ENCODE measurements at regions not wholly inside any gene's neighbourhood (a gene's known extent, or its start where the extent isn't known, plus 50 kb on each side); places are given as distances from the start of the nearest gene placed in this dataset.

DNA sequence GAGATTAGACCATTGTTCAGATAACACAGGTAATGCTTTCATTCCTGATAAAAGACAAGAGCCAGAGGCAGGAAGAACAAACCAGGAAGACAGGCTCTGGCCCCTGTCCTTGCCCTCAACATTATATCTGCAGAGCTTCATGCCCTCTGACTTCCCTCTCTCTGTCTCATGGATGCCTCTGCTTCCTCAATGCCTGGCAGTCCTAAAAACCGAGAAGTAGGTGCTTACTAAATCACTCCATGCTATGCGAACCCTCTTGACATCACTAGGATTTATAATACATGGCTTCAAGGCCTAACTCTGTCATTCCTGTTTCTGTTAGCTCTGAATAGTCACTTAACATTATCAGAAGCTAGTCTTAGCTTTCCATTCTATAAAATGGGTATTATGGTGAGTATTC, 117.8 kb downstream of the TLR4 start:
- TF ChIP-seq, protein P1, sequence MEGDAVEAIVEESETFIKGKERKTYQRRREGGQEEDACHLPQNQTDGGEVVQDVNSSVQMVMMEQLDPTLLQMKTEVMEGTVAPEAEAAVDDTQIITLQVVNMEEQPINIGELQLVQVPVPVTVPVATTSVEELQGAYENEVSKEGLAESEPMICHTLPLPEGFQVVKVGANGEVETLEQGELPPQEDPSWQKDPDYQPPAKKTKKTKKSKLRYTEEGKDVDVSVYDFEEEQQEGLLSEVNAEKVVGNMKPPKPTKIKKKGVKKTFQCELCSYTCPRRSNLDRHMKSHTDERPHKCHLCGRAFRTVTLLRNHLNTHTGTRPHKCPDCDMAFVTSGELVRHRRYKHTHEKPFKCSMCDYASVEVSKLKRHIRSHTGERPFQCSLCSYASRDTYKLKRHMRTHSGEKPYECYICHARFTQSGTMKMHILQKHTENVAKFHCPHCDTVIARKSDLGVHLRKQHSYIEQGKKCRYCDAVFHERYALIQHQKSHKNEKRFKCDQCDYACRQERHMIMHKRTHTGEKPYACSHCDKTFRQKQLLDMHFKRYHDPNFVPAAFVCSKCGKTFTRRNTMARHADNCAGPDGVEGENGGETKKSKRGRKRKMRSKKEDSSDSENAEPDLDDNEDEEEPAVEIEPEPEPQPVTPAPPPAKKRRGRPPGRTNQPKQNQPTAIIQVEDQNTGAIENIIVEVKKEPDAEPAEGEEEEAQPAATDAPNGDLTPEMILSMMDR (IDR thresholded peaks at IDR 0.05; ENCODE audit: low read depth, low read length, missing control alignments): no peak
- in situ Hi-C loops (cut with HindIII; ENCODE audit: low sequenced_read_pairs): no loop called here
- no peak for DNase-seq (ENCODE audit: low read depth)

DNA sequence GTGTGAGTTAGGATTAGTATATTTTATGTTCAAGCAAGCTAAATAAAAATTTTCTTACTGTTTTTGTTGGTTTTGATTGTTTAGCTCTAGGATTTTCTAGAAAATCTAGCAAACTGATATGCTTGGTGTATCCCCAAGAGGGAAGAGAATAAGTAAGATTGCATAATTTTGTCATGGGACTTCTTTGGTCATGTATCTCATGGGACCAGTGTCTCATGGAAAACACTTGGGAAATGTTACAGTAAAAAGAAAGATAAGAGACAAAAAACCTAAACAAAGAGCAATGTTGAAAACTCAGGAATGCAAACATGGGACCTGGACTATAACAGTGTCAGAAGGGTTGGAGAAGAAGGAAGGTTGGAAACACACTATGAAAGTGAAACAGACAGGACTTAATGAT, 119.4 kb downstream of the TLR4 start:
- DNase-seq (ENCODE audit: low read depth): no peak
- TF ChIP-seq, protein P1 (IDR thresholded peaks at IDR 0.05; ENCODE audit: low read depth, low read length, missing control alignments): no peak
- H3K4me3 ChIP-seq (ENCODE audit: low read depth, low read length): no peak overlapping the region
- in situ Hi-C loops (cut with HindIII; ENCODE audit: low sequenced_read_pairs): no loop called here

More for the DNA sequence above, 117.8 kb downstream of the TLR4 start:
- no peak overlapping the region for H3K4me3 ChIP-seq (ENCODE audit: low read depth, low read length)

DNA sequence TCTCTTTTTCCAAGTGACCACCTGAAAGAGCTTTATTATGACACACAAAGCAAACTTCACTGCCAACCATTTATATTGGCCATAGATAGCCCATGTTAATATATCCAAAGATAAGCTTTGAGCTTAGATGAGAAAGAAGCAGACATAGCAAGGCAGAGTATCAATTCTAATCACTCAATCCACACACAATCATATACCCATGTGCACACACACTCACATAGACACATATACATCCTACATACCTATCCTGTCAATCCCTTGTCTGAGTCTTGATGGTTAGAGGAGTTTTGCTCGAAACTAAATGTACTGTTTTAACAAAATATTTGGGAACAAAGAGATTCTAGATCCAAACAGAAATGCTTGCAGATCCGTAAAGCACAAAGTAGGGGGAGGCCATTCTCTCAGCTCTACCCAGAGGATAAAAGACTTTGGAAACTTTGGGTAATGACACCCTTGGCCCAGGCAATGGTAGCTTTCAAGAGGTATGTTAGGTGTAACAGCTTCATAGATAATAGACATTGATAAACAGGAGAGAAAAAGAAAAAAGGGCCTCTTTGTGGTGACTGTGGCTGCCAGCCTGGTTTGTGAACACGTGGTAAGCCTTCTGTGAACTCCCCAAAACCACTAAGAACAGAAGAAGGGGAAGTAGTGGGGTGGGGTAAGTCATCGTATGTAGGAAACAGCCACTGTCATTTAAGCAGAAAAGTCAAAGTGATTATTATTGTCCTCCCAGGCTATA, 121.6 kb downstream of the TLR4 start:
- in situ Hi-C loops (cut with HindIII; ENCODE audit: low sequenced_read_pairs): no loop called here
- H3K4me3 ChIP-seq (ENCODE audit: low read depth, low read length): no peak overlapping the region
- no peak for DNase-seq (ENCODE audit: low read depth)
- TF ChIP-seq, protein P1 (IDR thresholded peaks at IDR 0.05; ENCODE audit: low read depth, low read length, missing control alignments): no peak

DNA sequence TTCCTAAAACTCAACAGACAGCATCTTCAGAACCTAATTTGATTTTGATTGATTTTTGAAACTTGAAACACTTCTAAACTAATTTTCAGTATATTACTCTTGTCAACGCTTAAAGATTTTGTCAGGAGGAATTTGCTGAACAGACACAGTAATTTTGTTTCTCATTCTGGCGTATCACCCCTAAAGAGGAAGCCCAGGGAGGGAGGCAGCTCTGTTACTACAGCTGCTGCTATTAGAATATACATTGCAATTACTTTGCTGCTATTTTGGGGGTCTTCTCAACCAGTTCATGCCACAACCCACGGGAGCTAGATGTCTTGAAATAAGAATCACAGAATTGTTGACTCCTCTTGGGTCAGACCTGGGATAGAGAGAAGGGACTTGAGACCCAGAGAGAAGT, 122.6 kb downstream of the TLR4 start:
- in situ Hi-C loops (cut with HindIII; ENCODE audit: low sequenced_read_pairs): no loop called here
- TF ChIP-seq, protein P1 (IDR thresholded peaks at IDR 0.05; ENCODE audit: low read depth, low read length, missing control alignments): no peak
- DNase-seq (ENCODE audit: low read depth): no peak
- H3K4me3 ChIP-seq (ENCODE audit: low read depth, low read length): no peak overlapping the region

DNA sequence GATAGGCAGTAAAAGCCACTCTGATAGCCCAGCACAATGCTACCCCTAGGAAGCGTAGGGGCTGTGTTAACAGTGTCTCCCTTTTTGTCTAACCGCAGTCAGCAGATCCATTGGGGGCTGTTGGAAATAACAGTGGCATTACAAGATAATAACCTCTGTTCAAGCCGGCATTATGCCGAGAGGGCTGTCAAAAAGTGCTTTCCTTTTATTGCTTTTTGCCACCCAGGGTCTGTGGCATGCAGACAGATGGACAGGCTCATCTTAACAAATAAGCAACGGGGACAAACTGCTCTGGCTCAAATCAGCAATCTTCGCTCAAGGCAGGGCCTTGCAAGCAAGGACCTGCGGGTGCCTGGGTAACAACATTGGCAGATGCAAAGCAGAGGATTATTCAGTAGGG, 123.3 kb downstream of the TLR4 start:
- in situ Hi-C loops (cut with HindIII; ENCODE audit: low sequenced_read_pairs): no loop called here
- TF ChIP-seq, protein P1 (IDR thresholded peaks at IDR 0.05; ENCODE audit: low read depth, low read length, missing control alignments): no peak
- DNase-seq (ENCODE audit: low read depth): no peak
- no peak overlapping the region for H3K4me3 ChIP-seq (ENCODE audit: low read depth, low read length)

DNA sequence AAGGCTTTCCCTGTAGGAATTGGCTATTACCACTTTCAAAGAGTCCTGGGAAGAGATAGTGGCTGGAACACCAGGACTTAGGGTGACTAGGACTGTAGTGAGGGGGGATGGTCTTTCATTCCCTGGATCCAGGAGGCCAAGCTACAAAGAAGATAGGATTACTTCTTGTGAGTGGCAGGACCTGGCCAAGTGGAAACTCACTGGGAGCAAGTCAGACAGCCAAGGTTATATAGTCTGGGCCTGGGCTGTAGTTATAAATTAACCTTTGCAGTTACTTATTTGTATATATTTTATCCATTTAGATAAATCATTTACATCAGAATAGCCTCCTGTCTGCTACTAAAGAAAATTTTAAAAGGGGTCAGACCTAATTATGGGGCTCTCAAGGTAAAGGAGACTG, 124.3 kb downstream of the TLR4 start:
- TF ChIP-seq, protein P1 (IDR thresholded peaks at IDR 0.05; ENCODE audit: low read depth, low read length, missing control alignments): no peak
- H3K4me3 ChIP-seq (ENCODE audit: low read depth, low read length): no peak overlapping the region
- no peak for DNase-seq (ENCODE audit: low read depth)
- in situ Hi-C loops (cut with HindIII; ENCODE audit: low sequenced_read_pairs): no loop called here
